IPS DF 19.7 (cell line): ENCODE measurements at regions not wholly inside any gene's neighbourhood (a gene's known extent, or its start where the extent isn't known, plus 50 kb on each side); places are given as distances from the start of the nearest gene placed in this dataset.
"Not testable (repeated sequence)": the region's sequence is repeated elsewhere in the genome, so short reads cannot be mapped to it uniquely, and the experiment has no call there.

Experiments used
- DNase-seq: peaks from one replicate; pipeline ENCODE4 v3.0.0-alpha.2; 2013; ENCODE audit warnings: low read depth, low spot score

- DNase-seq: no peak
Measured at GRCh38 chr2:53610260-53610659, 157.3 kb upstream of the CHAC2 start.

GRCh38 chr2:53609551-53609950 is 158.1 kb upstream of the CHAC2 start:
- no peak for DNase-seq

GRCh38 chr2:53608293-53608692 is 159.3 kb upstream of the CHAC2 start:
- no peak for DNase-seq

GRCh38 chr2:53600815-53601214 is 166.8 kb upstream of the CHAC2 start:
- DNase-seq: no peak

- DNase-seq: not testable (repeated sequence)
Measured at GRCh38 chr2:53586733-53587612, 180.6 kb upstream of the CHAC2 start.

DNA sequence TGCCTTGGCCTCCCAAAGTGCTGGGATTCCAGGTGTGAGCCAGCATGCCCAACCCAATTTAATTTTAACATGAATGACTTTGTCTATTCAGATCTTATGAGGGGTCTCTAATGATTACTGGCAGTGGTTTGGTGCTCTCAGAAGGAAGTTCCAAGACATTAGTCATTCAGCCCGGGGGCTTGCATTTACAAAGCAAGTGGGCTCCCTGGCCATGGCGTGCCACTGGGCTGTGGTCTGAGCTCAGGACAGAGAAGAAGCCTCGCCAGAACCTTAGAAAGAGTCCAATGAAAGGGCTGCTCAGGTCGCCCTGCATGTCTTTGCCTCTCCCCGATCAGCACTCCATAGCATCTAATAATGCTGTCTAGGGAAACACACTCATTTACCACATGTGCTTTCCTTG is 182.6 kb upstream of the CHAC2 start:
- no peak for DNase-seq

DNA sequence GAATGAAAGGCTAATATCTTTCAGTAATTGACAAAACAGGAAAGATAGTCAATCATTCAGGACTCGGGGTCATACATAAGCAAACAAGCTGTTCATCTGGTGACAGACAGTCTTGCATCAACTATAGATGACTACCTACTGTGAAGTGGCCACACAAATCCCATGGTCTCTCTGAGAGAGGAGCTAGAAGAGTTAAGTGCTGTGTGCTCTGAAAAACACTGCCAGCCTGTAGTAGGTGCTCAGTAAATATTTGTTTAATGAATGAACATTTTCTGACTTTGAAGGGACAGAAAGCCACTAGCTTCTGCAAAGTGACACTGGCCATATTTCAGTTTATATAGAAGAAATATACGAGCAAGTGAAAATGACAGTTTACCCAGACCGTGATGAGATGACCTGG is 184.0 kb upstream of the CHAC2 start:
- DNase-seq: no peak

- DNase-seq: no peak
Measured at GRCh38 chr2:53582556-53582955, 185.0 kb upstream of the CHAC2 start.

GRCh38 chr2:53576166-53576565 is 191.4 kb upstream of the CHAC2 start:
- DNase-seq: no peak

DNA sequence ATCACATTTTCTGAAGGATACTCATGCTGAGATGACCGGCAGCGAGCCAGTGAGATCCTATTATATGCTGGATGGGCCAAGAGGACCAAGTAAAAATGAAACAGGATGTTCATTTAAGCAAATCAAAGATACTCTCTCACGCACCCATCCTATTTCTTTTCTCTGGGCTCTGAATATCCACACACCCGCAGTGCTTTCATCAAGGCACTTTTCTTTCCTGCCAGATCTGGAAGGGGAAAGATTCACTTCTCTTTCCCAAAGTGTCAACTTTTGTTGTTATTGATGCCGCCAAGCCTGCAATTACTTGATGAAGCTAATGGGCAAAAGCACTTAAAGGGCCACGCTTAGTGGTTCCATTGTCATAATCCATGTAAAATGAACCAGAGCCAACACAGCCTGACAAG is 191.9 kb upstream of the CHAC2 start:
- DNase-seq: no peak

DNA sequence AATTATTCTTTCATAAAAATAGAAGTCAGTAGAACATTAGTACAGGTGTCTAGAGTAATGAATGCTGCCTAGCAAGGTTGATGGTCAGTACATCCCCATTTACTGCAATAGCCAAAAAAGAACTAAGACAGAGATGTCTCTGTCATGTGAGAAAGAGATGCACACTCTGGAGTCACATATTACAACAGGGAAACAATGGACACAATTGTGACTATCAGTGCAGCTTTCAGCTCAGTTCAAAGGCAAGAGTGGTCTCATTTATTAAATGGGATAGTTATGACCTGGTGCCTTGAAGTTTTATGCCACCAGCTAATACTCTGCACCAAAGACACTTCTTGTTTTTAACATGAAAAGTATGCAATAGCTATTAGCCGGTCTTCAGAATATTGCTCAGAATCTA is 194.9 kb upstream of the CHAC2 start:
- no peak for DNase-seq

GRCh38 chr2:53569957-53570727 is 197.5 kb upstream of the CHAC2 start:
- no peak for DNase-seq

DNA sequence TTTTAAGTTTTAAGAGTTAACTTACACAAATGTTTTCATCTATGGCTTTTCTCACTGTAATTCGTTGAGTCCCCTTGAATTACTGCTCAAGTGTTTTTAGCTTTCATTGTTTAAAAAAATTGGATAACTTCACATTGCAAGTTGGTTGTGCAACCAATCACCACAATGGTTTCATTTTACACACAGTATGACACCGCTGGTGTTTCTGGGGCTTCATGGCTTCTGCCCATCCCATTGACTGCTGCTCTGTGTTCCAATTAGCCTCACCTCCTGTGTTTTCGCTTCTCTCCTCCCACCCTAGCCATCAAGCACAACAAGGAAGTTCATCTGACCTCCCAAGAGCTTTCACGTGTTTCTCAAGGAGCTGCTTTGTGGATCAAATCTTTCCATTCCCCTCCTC is 199.1 kb upstream of the CHAC2 start:
- DNase-seq: no peak

GRCh38 chr2:53567073-53567472 is 200.5 kb upstream of the CHAC2 start:
- no peak for DNase-seq

DNA sequence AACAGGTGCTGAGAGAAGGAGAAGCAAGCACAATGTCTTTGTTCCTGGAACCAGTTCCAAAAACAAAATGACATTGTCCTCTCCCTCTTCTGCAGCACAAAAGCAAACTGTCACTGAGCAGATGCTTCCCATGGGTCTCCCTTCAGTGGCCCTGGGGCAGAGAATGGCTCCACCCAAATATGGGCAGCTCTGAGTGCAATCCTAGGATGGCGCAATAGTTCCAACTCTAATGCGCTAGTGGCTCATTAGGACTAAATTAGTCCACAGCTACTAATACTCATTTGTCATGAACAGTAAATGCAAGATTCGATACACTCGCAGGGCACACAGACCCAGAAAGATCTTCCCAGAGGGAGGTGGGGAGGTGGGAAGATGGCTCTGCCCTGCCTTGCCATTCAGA is 205.2 kb upstream of the CHAC2 start:
- DNase-seq: no peak

- no peak for DNase-seq
Measured at GRCh38 chr2:53561155-53561554, 206.4 kb upstream of the CHAC2 start.

DNA sequence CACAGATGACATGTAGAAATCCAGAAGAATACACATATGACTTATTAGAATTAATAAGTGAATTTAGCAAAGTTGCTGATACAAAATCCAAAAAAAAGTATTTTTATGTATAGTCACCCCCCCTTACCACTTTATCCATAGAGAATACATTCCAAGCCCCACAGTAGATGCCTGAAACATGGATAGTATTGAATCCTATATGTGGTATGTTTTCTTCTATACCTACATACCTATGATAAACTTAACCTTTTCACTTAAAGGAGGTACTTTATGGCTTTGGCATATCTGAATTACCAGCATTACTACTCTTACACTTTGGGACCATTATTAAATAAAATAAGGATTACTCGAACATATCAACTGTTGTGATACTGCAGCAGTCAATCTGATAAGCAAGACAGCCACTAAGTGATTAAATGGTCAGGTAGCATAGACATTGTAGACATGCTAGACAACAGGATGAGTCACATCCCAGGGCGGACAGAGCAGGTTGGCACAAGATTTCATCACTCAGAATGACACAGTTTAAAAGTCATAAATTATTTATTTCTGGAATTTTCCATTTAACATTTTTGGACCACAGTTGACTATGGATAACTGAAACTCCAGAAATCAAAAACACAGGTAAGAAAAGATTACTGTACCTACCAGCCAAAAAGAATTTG is 208.2 kb upstream of the CHAC2 start:
- no peak for DNase-seq

- no peak for DNase-seq
Measured at GRCh38 chr2:53558867-53559266, 208.7 kb upstream of the CHAC2 start.

- DNase-seq: no peak
Measured at GRCh38 chr2:53549497-53549896, 218.1 kb upstream of the CHAC2 start.

DNA sequence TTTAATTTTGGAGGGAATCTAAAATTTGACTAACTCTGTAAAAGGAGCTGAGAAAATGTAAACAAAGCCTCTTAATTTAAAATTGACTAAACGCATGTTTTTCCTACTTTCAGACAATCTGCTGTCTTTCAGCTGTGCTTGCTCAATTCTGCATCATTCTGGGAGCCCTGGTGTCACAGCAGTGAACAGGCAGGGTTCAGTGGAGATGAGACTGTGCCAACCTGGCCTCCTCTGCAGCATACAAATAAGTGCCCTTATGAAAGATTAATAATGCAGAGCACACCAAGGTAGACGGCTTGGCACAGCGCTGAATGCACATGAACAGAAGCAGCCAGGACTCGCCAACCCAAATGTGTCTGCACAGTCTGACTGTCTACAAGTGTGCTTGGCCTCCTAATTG is 222.0 kb upstream of the CHAC2 start:
- no peak for DNase-seq

DNA sequence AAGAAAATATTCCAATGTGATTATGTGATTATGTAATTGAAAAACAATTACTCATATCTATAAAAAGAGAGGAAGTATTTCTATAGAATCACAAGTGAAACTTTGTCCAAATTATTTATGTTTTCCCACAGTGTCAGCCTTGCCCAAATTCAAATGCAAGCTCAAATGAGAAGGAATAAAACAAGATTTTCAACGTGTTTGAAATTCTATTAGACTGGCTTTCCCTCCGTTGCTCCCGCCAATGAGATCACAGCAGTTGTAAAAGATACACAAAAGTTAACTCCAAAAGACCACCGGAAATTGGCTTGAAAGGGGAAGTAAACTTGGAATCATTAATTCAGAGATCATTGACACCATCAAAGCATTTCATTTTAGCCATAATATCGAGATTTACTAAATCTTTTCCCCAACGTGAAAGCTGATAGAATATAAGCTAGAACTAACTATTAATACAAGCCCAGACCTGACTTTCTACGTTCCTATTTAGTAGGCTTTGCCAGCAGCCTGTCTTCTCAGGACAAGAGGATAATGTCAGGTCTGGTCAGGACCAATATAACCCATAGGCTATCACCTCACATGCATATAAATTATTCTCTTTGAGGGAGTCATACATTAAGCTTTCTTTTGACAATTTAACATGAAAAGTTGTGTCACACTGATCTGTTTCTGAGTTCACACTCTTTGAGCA is 222.6 kb upstream of the CHAC2 start:
- no peak for DNase-seq

GRCh38 chr2:53543083-53543482 is 224.5 kb upstream of the CHAC2 start:
- no peak for DNase-seq
